NOMO-1 treated with DMSO at 0.1 percent for 48 hours (cell line): ENCODE measurements at regions not wholly inside any gene's neighbourhood (a gene's known extent, or its start where the extent isn't known, plus 50 kb on each side); places are given as distances from the start of the nearest gene placed in this dataset.

Experiments
- DNase-seq: peaks from one replicate; lab custom pipeline; 2025; ENCODE audit not compliant: unreplicated experiment; lab: John Stamatoyannopoulos, UW

- peak; percentile 69 for DNase-seq
These were observed 663.8 kb upstream of the CDH9 start for GRCh38 chr5:27701931-27702903.

DNA sequence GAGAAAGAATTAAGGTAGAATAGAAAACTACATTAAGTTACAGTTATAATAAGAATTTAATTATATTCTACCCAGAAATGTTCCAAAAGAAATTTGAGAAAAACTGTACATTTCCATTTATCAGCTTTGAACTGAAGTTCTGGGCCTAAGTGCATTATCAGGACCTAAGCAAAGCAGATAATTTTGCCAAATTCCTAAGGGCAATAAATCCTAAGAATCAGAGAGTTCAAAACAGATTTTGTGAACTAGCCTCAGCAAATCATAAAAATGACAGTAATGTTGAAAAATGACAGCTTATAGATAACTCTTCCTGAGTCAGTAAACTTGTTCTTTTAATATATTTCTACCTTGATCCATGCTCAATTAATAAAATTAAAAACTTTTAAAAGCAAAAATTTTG, 662.1 kb upstream of the CDH9 start:
- DNase-seq = no peak

GRCh38 chr5:27682600-27682999, 644.2 kb upstream of the CDH9 start:
- peak; percentile 18 for DNase-seq

DNA sequence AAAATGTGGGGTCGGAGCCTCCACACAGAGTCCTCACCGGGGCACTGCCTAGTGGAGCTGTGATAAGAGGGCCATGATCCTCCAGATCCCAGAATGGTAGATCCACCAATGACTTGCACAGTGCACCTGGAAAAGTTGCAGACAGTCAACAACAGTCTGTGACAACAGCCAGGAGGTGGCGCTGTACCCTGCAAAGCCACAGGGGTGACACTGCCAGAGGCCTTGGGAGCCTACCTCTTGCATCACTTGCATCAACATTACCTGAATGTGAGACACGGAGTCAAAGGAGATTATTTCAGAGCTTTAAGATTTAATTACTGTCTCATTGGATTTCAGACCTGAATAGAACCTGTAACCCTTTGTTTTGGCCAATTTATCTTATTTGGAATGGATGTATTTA, 614.1 kb upstream of the CDH9 start:
- no peak for DNase-seq

DNA sequence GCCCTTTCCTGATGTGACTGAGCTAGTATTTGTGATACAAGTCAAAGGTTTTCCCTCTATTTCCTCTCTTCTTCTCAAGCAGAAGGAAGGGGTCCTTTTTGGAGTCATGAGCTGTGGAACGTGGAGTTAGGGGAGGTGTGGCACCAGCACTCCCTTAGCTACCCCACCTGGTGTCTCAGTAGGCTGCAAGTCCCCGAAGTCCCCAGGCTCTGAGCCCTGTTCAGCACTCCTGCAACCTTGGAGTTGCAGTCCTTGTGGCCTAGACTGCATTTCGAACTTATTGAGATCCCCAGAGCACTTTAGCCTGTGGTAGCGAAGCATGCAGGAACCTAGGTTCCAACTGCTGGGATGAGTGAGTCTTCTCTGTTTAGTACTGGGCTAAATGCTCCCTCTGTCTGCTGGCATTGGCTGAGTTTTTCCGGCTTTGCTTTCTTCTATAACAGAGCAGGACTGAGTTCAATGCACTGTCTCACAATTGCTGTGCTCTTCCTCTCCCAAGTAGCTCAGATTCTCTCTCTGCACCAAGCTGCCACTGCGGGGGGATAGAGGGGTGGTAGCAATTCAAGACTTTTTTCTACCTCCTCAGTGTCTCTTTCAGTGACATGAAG, 600.7 kb upstream of the CDH9 start:
- no peak for DNase-seq

DNA sequence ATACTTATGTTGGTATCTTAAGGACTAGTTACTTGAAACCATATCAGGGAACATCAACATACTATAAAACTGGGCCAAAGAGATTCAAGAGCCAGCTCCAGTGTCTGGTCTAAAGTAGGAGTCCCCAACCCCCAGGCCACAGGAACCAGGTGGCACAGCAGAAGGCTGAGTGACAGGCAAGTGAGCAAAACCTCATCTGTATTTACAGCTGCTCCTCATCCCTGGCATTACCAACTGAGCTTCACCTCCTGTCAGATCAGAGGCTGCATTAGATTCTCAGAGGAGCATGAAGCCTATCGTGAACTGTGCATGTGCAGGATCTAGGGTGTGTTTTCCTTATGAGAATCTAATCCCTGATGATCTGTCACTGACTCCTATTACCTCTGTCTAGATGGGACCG, 581.6 kb upstream of the CDH9 start:
- DNase-seq = no peak

GRCh38 chr5:27612161-27612560, 573.8 kb upstream of the CDH9 start:
- no peak for DNase-seq

DNA sequence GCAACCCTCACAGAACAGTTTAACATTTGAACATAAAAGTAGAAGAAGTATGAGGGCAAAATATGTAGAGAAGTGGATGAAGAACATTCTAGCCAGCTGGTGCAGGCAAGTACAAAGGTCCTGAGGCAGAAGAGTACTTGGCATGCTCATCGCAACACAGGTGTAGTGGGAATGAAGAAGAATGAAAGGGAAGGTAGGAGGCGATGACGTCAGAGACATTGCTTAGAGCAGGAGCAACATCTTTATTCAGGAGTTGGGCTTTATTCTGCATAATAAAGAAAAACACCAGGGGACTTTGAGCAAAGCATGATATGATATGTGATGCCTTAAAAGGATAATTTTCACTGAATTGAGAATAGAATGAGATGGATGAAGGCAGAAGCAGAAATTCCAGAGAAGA, 570.6 kb upstream of the CDH9 start:
- no peak for DNase-seq

- no peak for DNase-seq
These were observed 560.2 kb upstream of the CDH9 start for GRCh38 chr5:27598576-27598975.

DNA sequence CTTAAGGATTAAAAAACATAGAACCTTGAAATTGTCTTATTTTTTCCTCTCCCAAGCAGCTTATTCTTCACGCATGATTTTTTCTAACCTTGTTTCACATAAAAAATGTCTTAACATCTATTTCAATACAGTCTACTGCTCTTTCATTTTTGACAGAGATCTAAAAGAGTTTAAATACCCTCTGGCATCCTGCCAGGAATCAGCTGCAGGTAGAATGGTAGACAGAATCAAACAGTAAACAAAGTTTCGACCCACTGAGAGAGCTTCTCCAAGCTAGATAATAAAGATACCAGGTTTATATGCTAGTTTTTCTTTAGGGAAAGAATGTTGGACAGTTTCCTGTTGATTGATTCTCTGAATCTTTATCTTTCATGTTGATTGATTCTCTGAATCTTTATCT, 555.8 kb upstream of the CDH9 start:
- no peak for DNase-seq

GRCh38 chr5:27592231-27592630, 553.8 kb upstream of the CDH9 start:
- no peak for DNase-seq

DNA sequence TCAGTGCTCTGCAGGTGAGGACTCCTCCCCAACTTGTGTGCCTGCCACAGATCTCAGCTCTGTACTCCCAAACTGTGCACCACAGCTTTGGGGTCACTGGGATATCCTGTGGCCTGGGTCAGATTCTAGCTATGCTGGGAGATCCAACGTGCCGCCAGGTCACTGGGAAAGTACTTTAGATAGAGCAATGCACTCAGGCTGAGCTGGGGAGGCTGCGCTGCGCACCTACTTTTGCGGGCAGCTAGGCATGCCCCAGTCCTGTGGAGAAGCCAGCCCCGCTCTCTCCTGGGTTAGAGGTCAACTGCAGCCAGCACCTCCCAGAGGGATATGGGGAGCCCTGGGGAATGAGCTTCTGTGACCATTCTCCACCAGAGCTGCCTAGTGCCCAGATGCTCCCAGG, 552.1 kb upstream of the CDH9 start:
- no peak for DNase-seq

DNA sequence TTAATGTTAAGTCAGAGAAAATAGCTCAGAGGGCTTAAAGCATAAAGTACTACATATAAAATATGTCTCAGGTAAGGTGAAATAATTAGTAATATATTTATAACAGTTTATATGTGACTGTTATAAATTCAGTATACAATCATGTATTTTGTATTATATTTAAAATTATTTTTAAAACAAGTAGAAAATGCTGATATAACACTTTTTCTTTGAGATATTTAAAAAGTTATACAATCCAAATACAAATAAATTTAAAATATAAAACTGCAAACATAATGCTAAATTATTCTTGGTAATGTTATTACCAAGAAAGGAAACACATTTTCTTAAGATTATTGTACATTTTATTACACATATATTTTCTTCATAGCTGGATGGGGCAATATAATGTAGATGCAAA, 539.9 kb upstream of the CDH9 start:
- DNase-seq = no peak

DNA sequence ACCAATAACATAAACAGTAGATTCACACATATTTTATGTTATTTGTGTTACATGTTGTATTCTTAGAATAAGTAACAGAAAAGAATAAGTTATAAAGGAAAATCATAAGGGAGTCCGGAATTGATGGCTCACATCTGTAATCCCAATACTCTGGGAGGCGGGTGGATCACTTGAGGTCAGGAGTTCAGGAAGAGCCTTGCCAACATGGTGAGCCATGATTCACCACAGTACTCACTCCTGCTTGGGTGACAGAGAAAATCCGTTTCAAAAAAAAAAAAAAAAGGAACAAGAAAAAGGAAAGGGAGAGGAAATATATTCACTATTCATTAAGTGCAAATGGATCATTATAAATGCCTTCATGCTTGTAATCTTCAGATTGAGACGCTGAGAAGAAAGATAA, 533.3 kb upstream of the CDH9 start:
- no peak for DNase-seq

DNA sequence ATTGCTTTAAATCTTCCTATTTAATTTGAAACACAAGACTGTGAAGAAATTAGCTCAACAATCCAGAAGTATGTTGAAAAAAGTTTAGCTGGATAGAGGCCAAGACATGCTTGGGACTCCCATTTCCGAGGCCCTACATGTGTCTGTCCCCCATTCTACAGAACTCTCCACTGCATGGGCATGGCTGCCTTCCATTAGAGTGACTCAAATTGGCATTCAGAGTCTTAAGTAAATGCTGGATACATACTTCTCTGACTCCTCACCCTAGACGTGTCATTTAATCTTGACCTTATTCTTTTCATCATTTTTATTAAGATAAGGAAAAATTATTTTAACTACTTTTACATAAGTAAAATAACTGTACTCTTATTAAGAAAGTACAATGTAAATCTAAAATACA, 530.4 kb upstream of the CDH9 start:
- DNase-seq = no peak

- no peak for DNase-seq
These were observed 523.0 kb upstream of the CDH9 start for GRCh38 chr5:27561408-27561807.

DNA sequence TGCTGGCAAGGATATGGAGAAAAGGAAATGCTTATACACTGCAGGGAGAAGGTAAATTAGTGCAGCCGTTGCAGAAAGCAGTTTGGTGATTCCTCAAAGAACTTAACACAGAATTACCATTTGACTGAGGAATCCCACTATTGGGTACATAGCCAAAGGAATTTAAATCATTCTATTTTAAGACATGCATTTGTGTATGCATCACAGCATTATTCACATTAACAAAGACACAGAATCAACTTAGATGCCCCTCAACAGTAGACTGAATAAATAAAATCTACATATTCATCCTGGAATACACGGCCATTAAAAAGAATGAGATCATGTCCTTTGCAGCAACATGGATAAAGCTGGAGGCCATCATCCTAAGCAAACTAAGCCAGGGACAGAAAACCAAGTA, 510.1 kb upstream of the CDH9 start:
- no peak for DNase-seq

DNA sequence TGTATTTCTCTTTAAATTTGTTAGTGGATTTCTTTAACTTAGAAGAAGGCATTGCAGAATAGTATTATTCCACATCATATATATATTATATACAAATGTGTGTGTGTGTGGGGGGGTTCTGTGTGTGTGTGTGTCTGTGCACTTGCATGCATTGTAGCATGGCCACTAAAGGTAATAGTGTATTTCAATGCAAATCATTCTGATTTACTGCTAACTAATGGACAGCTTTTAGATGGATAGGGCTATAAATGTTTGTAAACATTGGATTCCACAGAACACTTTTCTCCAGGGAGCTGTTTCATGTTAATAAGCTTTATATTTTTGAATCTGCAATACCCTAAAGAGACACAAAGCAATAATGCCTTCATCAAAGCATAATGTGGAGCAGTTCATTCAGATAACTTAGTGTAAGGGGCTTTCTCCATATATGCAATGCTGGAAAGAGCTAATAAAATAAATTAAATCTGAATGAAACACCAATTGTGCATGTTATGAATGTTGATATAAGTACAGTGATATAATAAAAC, 496.7 kb upstream of the CDH9 start:
- no peak for DNase-seq

GRCh38 chr5:27532305-27532704, 493.9 kb upstream of the CDH9 start:
- DNase-seq = no peak

DNA sequence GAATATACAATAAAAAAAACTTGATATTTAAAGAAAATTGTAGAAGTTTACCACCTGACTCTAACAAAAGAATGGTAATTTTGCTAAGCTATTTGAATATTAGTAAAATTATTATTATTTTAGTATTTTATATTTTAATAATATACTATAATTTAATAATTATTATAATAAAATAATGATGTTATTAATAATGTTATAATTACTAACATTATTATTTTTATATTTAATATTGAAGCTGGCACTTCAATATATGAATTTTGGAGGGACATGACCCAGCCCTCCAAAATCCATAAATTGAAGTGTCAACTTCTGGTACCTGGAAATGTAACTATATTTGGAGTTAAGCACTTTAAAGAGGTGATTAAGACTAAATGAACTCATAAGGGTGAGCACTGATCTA, 486.1 kb upstream of the CDH9 start:
- no peak for DNase-seq

DNA sequence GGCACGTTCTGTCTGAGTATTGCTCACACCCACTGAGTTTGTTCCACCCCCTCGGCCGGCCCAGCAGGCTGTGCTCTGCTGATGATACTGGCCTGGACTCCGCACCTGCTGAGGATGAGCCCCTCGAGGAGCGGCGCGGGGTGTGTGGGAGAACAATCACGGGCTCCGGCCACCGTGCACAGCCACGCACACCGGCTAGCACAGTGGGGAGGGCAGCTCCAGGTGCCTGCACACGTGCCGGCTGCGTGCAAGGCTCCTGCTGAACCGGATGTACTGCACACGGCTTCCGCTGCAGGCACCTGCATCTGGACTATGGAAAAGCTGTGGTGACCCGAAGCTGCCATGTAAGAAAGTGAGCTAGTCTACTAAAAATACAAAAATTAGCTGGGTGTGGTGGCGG, 485.2 kb upstream of the CDH9 start:
- no peak for DNase-seq

GRCh38 chr5:27516437-27516836, 478.1 kb upstream of the CDH9 start:
- DNase-seq = no peak
